Pancreas (tissue), 10 donors: ENCODE measurements at regions not wholly inside any gene's neighbourhood (a gene's known extent, or its start where the extent isn't known, plus 50 kb on each side); places are given as distances from the start of the nearest gene placed in this dataset.

Source experiments
- ATAC-seq, 4 donors: fragments of 200-7000 bp; cut with Tn5 transposase; one replicate each; pipeline versions ENCODE4 v1.8.0 to v1.9.1; 2020; ENCODE audit warnings: mild to moderate bottlenecking in 4 of 4, moderate library complexity in 4 of 4
- DNase-seq, 6 donors: peaks; one replicate each; pipeline ENCODE4 v3.0.0-alpha.2; 2020
- FAIRE-seq: peaks from 2 replicates; lab custom pipeline; 2012; peaks lifted over from hg19 to GRCh38; lab: Jason Lieb, UNC
- H3K27ac ChIP-seq, 4 donors: fragments of 200-600 bp; sonication (generic); 1 replicate in 3 of 4; 2 replicates in 1 of 4; pipeline versions ENCODE4 v1.5.0 to v1.8.0; 2020
- H3K27me3 ChIP-seq, 4 donors: fragments of 200-600 bp; one replicate each; pipeline ENCODE4 v1.8.0; 2021
- H3K36me3 ChIP-seq, 3 donors: fragments of 200-600 bp; sonication (generic) in 1 of 3; one replicate each; pipeline versions ENCODE4 v1.5.0 to v1.8.0; 2020 to 2021
- H3K4me1 ChIP-seq, 3 donors: fragments of 200-600 bp; one replicate each; pipeline ENCODE4 v1.8.0; 2021
- H3K4me3 ChIP-seq, 4 donors: fragments of 200-600 bp; sonication (generic) in 2 of 4; one replicate each; pipeline versions ENCODE4 v1.5.0 to v1.8.0; 2020 to 2021
- H3K9me3 ChIP-seq, 4 donors: fragments of 200-600 bp; one replicate each; pipeline ENCODE4 v1.8.0; 2021
- WGBS, 2 donors: extraction: QIAGEN DNeasy Blood & Tissue Kit; methylation state at CpG; one replicate each; pipeline ENCODE4 v1.1.7; 2013; 5-methylcytosine and 5-hydroxymethylcytosine counted together
- intact Hi-C, 3 donors: fragments of 100-400 bp; cut with DNase I; formaldehyde crosslinking; loops; one replicate each; pipeline versions ENCODE4 v1.11.1 to v1.14.2; 2022
- TF ChIP-seq, protein P1 (sequence below), 4 donors: fragments of 200-600 bp; sonication (generic) in 3 of 4; IDR thresholded peaks; one replicate each; pipeline versions ENCODE4 v1.5.0 to v1.8.0; 2021; ENCODE audit warnings: antibody characterized with exemption in 4 of 4
- donor health status: healthy with polysubstance abuse.
- donor health status: DM: no; HTN: no; CAD: no; lungs with moderate emphysema.
- donor health status: DM: no; HTN: no; CAD: no.
- donor health status: control.
- donor health status: control.
- donor health status: Bipolar disorder and iron deficiency.
- donor health status: DM: yes; HTN: yes; CAD: no.
- donor health status: DM: no; HTN: no; CAD: no.
- donor health status: DM: no; HTN: no; CAD: no.
- donor health status: DM: yes; HTN: yes; CAD: no.

DNA sequence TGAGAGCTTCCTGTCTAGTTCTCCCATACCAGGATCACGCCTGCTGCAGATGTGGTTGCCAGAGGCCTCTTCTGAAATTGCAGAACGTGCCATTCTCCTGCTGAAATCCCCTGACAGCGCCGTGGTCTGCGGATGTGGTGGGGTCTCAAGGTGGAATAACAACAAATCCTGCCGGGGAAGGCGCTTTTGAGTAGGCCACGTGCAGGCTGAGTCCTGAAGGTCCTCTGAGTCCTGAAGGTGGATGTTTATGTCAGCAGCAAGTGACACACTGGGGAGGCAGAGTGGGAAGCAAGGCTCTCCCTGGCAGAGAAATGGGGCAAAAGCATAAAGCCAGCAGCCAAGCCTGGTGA, 241.4 kb downstream of the MYCN start:
- 91 to 93% methylated on average over 8 of the region's 8 CpGs for WGBS, 2 donors
- TF ChIP-seq, protein P1, sequence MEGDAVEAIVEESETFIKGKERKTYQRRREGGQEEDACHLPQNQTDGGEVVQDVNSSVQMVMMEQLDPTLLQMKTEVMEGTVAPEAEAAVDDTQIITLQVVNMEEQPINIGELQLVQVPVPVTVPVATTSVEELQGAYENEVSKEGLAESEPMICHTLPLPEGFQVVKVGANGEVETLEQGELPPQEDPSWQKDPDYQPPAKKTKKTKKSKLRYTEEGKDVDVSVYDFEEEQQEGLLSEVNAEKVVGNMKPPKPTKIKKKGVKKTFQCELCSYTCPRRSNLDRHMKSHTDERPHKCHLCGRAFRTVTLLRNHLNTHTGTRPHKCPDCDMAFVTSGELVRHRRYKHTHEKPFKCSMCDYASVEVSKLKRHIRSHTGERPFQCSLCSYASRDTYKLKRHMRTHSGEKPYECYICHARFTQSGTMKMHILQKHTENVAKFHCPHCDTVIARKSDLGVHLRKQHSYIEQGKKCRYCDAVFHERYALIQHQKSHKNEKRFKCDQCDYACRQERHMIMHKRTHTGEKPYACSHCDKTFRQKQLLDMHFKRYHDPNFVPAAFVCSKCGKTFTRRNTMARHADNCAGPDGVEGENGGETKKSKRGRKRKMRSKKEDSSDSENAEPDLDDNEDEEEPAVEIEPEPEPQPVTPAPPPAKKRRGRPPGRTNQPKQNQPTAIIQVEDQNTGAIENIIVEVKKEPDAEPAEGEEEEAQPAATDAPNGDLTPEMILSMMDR (IDR thresholded peaks at IDR 0.05): no peak
- ATAC-seq (no peak), FAIRE-seq (no peak), DNase-seq (no peak)
- H3K27me3 ChIP-seq: no peaks in the 10 kb centered on the region
- intact Hi-C loops: no loop called here
- H3K36me3 ChIP-seq: no peaks in the 10 kb centered on the region
- H3K4me3 ChIP-seq: no peak overlapping the region
- no peaks in the 10 kb centered on the region for H3K4me1 ChIP-seq
- no peak overlapping the region for H3K27ac ChIP-seq
- H3K9me3 ChIP-seq: no peaks in the 10 kb centered on the region

DNA sequence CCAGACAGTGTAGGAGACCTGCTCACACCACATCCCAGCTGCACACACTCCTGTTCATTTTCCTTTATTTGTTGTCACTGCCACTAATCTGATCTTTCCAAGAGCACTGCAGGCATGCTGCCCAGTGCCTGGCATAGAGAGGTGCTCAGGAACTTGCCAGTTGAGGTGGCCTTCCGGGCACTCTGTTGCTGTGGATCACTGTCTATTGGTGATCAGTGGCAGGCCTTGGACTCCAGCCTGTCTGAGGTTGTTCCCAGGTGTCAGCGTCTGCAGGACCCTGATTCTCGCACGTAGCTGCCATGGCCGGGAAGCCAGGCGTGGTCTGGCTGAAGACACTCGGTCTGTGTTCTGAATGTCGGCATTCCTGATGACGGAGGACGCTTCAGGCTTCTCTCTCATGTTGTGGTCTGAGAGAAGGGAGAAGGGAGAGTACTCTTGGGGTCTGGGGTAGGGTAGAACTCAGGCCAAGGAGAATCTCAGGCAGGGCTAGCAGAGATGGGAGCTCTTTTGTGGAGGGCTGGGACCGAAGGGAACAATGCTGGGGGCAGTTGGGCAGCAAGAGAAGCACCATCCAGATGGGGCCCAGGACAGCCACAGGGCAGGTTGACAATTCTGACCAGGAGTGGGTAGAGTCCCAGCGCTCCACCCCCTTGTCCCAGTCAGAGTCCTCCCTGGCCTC, 240.9 kb downstream of the MYCN start:
- H3K27me3 ChIP-seq: no peaks in the 10 kb centered on the region
- no peaks in the 10 kb centered on the region for H3K4me1 ChIP-seq
- no peak overlapping the region for H3K4me3 ChIP-seq
- H3K36me3 ChIP-seq: no peaks in the 10 kb centered on the region
- 88 to 89% methylated on average over 11 to 12 of the region's 12 CpGs for WGBS, 2 donors
- no peak overlapping the region for H3K27ac ChIP-seq
- FAIRE-seq (no peak), DNase-seq (no peak), ATAC-seq (peak in 2 of 4 donors; percentile 55 to 59)
- TF ChIP-seq, protein P1 (IDR thresholded peaks at IDR 0.05): no peak
- no peaks in the 10 kb centered on the region for H3K9me3 ChIP-seq
- intact Hi-C loops: no loop called here

DNA sequence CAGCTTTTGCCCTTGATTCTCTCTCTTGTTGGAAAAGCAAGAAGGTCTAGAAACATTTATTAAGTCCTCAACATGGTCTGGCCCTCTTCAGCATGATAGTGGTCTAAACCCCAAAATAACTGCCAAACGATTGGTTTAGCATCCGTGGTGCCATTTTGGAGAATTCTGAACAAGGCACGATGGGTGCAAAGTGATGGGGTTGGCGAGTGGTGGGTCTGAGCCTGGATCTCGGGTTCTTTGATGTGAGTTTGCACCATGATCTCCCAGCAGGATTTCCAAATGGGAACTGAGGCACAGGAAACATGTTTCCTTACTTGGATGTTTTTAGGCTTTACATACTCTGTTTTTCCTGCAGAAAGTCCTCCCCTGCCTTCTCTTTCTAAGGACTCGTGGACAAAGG, 240.3 kb downstream of the MYCN start:
- intact Hi-C loops: no loop called here
- H3K36me3 ChIP-seq: no peaks in the 10 kb centered on the region
- ATAC-seq (no peak), FAIRE-seq (no peak), DNase-seq (no peak)
- H3K4me3 ChIP-seq: no peak overlapping the region
- no peaks in the 10 kb centered on the region for H3K9me3 ChIP-seq
- 83 to 87% methylated on average over 6 of the region's 6 CpGs for WGBS, 2 donors
- H3K27ac ChIP-seq: no peak overlapping the region
- TF ChIP-seq, protein P1 (IDR thresholded peaks at IDR 0.05): no peak
- no peaks in the 10 kb centered on the region for H3K4me1 ChIP-seq
- H3K27me3 ChIP-seq: no peaks in the 10 kb centered on the region

GRCh38 chr2:16179701-16180416, 239.5 kb downstream of the MYCN start:
- no peak for ATAC-seq
- 57 to 64% methylated on average over 8 of the region's 8 CpGs for WGBS, 2 donors
- H3K9me3 ChIP-seq: no peaks in the 10 kb centered on the region
- no peaks in the 10 kb centered on the region for H3K36me3 ChIP-seq
- no peak for FAIRE-seq
- DNase-seq: no peak
- H3K4me1 ChIP-seq: no peaks in the 10 kb centered on the region
- H3K27ac ChIP-seq: no peak overlapping the region
- intact Hi-C loops: no loop called here
- TF ChIP-seq, protein P1 (IDR thresholded peaks at IDR 0.05): no peak
- H3K4me3 ChIP-seq: no peak overlapping the region
- no peaks in the 10 kb centered on the region for H3K27me3 ChIP-seq

DNA sequence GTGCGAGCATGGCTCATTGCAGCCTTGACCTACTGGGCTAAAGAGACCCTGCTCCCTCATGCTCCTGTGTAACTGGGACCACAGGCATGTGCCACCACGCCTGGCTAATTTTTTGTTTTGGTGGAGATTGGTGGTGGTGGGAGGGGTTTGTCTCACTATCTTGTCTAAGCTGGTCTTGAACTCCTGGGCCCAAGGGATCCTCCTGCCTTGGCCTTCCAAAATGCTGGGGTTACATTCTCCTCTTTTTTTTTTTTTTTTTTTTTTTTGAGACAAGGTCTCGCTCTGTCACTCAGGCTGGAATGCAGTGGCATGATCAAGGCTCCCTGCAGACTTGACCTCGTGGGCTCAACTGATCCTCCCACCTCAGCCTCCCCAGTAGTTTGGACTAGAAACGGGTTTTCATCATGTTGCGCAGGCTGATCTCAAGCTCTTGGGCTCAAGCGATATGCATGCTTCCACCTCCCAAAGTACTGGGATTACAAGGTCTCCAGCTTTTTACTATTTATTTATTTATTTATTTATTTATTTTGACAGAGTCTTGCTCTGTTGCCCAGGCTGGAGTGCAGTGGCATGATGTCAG, 238.3 kb downstream of the MYCN start:
- Histone ChIP-seq H3K9me3 (no peaks in the 10 kb centered on the region), H3K4me3 (no peak overlapping the region), H3K36me3 (no peaks in the 10 kb centered on the region), H3K27me3 (no peaks in the 10 kb centered on the region), H3K27ac (no peak overlapping the region), H3K4me1 (no peaks in the 10 kb centered on the region)
- TF ChIP-seq, protein P1 (IDR thresholded peaks at IDR 0.05): no peak
- intact Hi-C loops: no loop called here
- ATAC-seq (no peak), DNase-seq (no peak), FAIRE-seq (no peak)
- 93 to 96% methylated on average over 6 to 7 of the region's 7 CpGs for WGBS, 2 donors
